ENCODE measurements at regions not wholly inside any gene's neighbourhood (a gene's known extent, or its start where the extent isn't known, plus 50 kb on each side); places are given as distances from the start of the nearest gene placed in this dataset.

DNA sequence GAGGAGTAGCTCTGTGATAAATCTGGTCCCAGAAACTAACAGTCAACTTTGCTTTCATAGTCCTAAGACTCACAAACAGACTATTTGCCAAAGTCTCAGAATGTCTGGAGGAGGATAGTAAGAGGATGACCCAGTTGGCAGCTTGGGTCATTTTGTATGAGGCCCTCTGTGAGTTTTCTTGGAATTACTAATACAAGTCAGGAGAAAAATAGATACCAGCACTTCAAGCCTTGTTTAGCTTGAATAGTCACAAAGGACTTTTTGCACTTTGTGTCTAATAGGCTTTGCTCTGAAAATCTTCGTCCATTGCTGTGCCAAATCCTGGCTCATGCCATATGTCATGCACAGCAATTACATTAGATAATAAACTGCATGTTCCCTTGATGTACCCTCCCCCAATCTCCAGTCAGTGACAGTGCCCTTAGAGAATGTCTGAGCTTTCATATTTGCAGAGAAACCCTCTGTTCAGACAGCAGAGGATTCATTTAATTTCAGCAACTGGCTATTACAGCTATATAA is 612.8 kb downstream of the CSNK1G3 start:
- H3K27me3 ChIP-seq: no peaks in the 10 kb centered on the region
- H3K36me3 ChIP-seq: no peaks in the 10 kb centered on the region
- H3K4me1 ChIP-seq: peaks cover 0 to 17% of the 10 kb centered on the region in 2 donors
- H3K27ac ChIP-seq: no peak overlapping the region
- DNase-seq (ENCODE audit: low spot score): no peak
- H3K4me3 ChIP-seq: no peak overlapping the region
- TF ChIP-seq, protein P1, sequence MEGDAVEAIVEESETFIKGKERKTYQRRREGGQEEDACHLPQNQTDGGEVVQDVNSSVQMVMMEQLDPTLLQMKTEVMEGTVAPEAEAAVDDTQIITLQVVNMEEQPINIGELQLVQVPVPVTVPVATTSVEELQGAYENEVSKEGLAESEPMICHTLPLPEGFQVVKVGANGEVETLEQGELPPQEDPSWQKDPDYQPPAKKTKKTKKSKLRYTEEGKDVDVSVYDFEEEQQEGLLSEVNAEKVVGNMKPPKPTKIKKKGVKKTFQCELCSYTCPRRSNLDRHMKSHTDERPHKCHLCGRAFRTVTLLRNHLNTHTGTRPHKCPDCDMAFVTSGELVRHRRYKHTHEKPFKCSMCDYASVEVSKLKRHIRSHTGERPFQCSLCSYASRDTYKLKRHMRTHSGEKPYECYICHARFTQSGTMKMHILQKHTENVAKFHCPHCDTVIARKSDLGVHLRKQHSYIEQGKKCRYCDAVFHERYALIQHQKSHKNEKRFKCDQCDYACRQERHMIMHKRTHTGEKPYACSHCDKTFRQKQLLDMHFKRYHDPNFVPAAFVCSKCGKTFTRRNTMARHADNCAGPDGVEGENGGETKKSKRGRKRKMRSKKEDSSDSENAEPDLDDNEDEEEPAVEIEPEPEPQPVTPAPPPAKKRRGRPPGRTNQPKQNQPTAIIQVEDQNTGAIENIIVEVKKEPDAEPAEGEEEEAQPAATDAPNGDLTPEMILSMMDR (IDR thresholded peaks at IDR 0.05): no peak
- no peaks in the 10 kb centered on the region for H3K9me3 ChIP-seq

DNA sequence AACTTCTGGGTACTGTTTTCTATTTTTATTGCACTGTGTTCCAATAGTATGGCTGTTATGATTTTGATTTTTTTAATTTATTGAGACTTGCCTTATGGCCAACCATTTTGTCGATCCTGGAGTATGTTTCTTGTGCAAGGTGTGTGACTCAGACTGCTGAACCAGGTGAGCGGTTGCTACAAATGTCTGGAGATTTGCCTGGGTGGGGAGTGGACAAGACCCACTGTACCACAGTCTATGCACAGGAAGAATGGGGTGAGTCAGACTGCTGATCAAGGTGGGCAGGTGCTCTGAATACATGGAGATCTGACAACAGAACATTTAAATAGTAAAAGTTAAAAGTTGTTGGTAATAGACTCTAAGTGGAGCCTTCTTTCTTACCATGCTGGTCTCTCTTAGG is 609.2 kb downstream of the CSNK1G3 start:
- peaks cover 0 to 7% of the 10 kb centered on the region in 2 donors for H3K4me1 ChIP-seq
- no peak overlapping the region for H3K4me3 ChIP-seq
- no peaks in the 10 kb centered on the region for H3K9me3 ChIP-seq
- H3K36me3 ChIP-seq: no peaks in the 10 kb centered on the region
- H3K27me3 ChIP-seq: no peaks in the 10 kb centered on the region
- no peak for DNase-seq (ENCODE audit: low spot score)
- TF ChIP-seq, protein P1 (IDR thresholded peaks at IDR 0.05): no peak
- no peak overlapping the region for H3K27ac ChIP-seq

DNA sequence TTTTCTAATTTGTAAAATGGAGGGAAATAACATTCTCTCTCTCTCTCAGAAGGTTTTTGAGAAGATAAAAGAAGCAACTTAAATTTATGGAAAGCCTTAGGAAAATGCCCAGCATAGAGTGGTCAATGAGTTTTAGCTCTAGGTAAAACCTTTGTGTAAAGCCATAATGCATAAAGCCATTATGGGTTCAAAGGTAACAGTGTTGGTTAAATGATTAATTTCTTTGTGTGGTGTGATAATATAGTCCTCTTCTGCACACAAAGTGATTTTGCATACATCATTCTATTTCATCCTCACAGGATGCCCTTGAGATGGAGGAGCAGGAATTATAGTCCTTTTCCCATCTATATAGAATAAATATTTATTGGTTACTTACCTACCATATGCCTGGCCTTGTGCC is 602.9 kb downstream of the CSNK1G3 start:
- Histone ChIP-seq H3K4me3 (no peak overlapping the region), H3K4me1 (no peaks in the 10 kb centered on the region), H3K27ac (no peak overlapping the region), H3K36me3 (no peaks in the 10 kb centered on the region), H3K27me3 (no peaks in the 10 kb centered on the region), H3K9me3 (no peaks in the 10 kb centered on the region)
- no peak for DNase-seq (ENCODE audit: low spot score)
- TF ChIP-seq, protein P1 (IDR thresholded peaks at IDR 0.05): no peak

DNA sequence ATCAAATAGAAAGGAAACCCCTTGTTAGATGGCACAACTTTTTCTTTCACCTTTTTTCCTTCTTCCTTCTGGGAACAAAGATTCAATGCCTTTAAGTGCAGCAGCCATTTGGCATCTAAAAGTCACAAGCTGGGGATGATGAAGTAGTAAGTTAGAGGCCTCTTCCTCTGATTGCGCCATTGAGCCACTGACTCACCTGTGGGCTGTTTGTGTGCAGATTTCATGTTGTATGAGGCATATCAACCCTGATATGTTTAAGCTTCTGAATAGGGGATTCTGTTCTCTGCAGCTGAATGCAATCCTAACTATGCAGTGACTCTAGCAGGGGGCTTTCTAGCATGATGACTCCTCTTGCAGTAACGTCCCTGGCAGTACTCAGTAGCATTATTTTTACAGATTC is 599.9 kb downstream of the CSNK1G3 start:
- no peak overlapping the region for H3K27ac ChIP-seq
- H3K4me1 ChIP-seq: no peaks in the 10 kb centered on the region
- H3K9me3 ChIP-seq: no peaks in the 10 kb centered on the region
- H3K4me3 ChIP-seq: no peak overlapping the region
- no peaks in the 10 kb centered on the region for H3K27me3 ChIP-seq
- TF ChIP-seq, protein P1 (IDR thresholded peaks at IDR 0.05): no peak
- no peaks in the 10 kb centered on the region for H3K36me3 ChIP-seq
- DNase-seq (ENCODE audit: low spot score): no peak

DNA sequence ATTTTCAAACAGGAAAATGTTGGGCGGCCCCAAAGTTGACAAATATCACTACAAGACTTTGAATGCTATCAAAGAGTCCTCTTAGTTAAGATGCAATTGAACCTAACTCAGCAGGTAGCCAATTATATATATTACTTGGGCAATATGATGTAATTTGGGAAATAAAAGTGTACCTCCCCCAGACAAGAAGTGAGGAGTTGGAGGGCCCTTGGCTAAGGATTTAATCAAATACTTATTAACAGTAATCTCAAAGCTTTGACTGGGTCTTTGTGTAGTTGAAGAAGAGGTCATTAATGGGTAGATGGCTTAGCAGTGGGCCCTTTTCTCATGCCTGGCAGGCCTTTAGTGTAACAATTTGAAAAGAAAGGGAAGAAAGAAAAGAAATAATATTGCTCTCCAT is 599.0 kb downstream of the CSNK1G3 start:
- Histone ChIP-seq H3K27me3 (no peaks in the 10 kb centered on the region), H3K27ac (no peak overlapping the region), H3K36me3 (no peaks in the 10 kb centered on the region), H3K4me1 (no peaks in the 10 kb centered on the region), H3K4me3 (no peak overlapping the region), H3K9me3 (no peaks in the 10 kb centered on the region)
- TF ChIP-seq, protein P1 (IDR thresholded peaks at IDR 0.05): no peak
- DNase-seq (ENCODE audit: low spot score): no peak

DNA sequence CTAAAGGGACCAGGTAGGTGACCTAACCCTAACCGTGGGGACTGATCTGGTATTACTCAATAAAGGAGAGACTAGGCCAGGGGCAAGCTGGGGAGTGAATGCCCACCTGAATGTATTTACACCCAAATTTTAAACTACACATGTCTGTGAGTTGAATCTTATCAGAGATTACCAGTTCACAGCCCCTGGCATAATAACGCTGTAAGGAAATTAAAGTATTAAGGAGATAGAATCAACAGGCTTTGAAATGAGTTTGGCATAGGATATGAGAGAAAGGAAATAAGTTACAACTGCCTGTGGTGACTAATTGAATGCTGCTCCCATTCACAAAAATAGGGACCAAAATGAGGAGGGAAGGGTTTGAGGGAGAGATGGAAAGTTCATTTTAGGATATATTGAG is 593.3 kb downstream of the CSNK1G3 start:
- H3K4me1 ChIP-seq: no peaks in the 10 kb centered on the region
- TF ChIP-seq, protein P1 (IDR thresholded peaks at IDR 0.05): no peak
- H3K4me3 ChIP-seq: no peak overlapping the region
- H3K27ac ChIP-seq: no peak overlapping the region
- H3K27me3 ChIP-seq: no peaks in the 10 kb centered on the region
- H3K36me3 ChIP-seq: no peaks in the 10 kb centered on the region
- H3K9me3 ChIP-seq: no peaks in the 10 kb centered on the region
- no peak for DNase-seq (ENCODE audit: low spot score)
